HCT116 (cell line): ENCODE measurements at regions not wholly inside any gene's neighbourhood (a gene's known extent, or its start where the extent isn't known, plus 50 kb on each side); places are given as distances from the start of the nearest gene placed in this dataset.

Experiments
- ATAC-seq: fragments of 200-7000 bp; cut with Tn5 transposase; 2 replicates; pipeline ENCODE4 v1.9.1; 2020; ENCODE audit warnings: mild to moderate bottlenecking, moderate library complexity
- BruUV-seq: library from RNA; stranded (reverse); fragments of 400-500 nt; replicated peaks from 2 replicates; lab custom pipeline; 2021; lab: Mats Ljungman, UMichigan
- CTCF ChIA-PET: fragments of 300-600 bp; sonication (Branson Sonifier 250); formaldehyde crosslinking; loops from one replicate; lab custom pipeline; 2021; ENCODE audit warnings: antibody characterized with exemption; lab: Charles Lee
- POLR2A ChIA-PET: fragments of 300-600, 350-600 bp; sonication (Branson Sonifier 250); formaldehyde crosslinking; loops from one replicate; lab custom pipeline; 2021; ENCODE audit warnings: antibody characterized with exemption; lab: Charles Lee
- RAD21 ChIA-PET, 2 experiments: fragments of 300-600 bp; sonication (Branson Sonifier 250); formaldehyde crosslinking; loops; one replicate each; lab custom pipeline; 2023; ENCODE audit warnings: low total read pairs in 2 of 2; ENCODE audit not compliant: uncharacterized antibody in 2 of 2, unreplicated experiment in 2 of 2, low non-redundant PET in 1 of 2; lab: Charles Lee
- DNase-seq: peaks from one replicate; pipeline ENCODE4 v3.0.0-alpha.2; 2010; ENCODE audit warnings: low read depth, low spot score
- H2AFZ ChIP-seq: fragments of 200-600 bp; shearing (Covaris generic), sonication (generic); 2 replicates; pipeline ENCODE4 v1.6.1; 2017; ENCODE audit warnings: low read depth, mixed run types, mixed read lengths, antibody characterized with exemption, low read length; ENCODE audit not compliant: poor library complexity, severe bottlenecking
- H3K27ac ChIP-seq: 2 replicates; pipeline ENCODE4 v1.5.1; 2012; ENCODE audit warnings: low read depth, low read length
- H3K27me3 ChIP-seq: fragments of 200-600 bp; sonication (generic); 2 replicates; pipeline ENCODE4 v1.6.1; 2016; ENCODE audit warnings: mixed run types, low read length, mixed read lengths; ENCODE audit not compliant: insufficient read depth
- H3K36me3 ChIP-seq, 2 experiments: fragments of 200-500 bp in 1 of 2; fragments of 200-600 bp in 1 of 2; sonication (Bioruptor generic) in 1 of 2; sonication (generic) in 1 of 2; 2 replicates each; pipeline versions ENCODE4 v1.5.1 to v1.6.1; 2014 to 2016; ENCODE audit warnings: low read length in 2 of 2, inconsistent platforms in 1 of 2, mixed read lengths in 1 of 2, mixed run types in 1 of 2; ENCODE audit not compliant: insufficient read depth in 2 of 2, control insufficient read depth in 1 of 2
- H3K4me1 ChIP-seq, 2 experiments: fragments of 200-600 bp in 1 of 2; sonication (generic) in 1 of 2; 2 replicates each; pipeline versions ENCODE4 v1.5.1 to v1.6.1; 2012 to 2017; ENCODE audit warnings: low read length in 2 of 2, inconsistent platforms in 1 of 2, mild to moderate bottlenecking in 1 of 2, mixed read lengths in 1 of 2, mixed run types in 1 of 2, moderate library complexity in 1 of 2; ENCODE audit not compliant: insufficient read depth in 2 of 2, control insufficient read depth in 1 of 2
- H3K4me2 ChIP-seq: fragments of 200-600 bp; sonication (generic); 2 replicates; pipeline ENCODE4 v1.6.1; 2017; ENCODE audit warnings: mixed run types, low read length, mixed read lengths
- H3K4me3 ChIP-seq, 2 experiments: fragments of 200-600 bp in 1 of 2; sonication (generic) in 1 of 2; replicated peaks in 1 of 2; 2 replicates each; pipeline ENCODE4 v1.5.1; 2011 to 2016; ENCODE audit warnings: low read length in 2 of 2, control low read depth in 1 of 2, low read depth in 1 of 2, mild to moderate bottlenecking in 1 of 2, mixed read lengths in 1 of 2, mixed run types in 1 of 2
- H3K79me2 ChIP-seq: fragments of 200-600 bp; sonication (generic); 2 replicates; pipeline ENCODE4 v1.6.1; 2017; ENCODE audit warnings: mild to moderate bottlenecking, mixed run types, low read length, moderate library complexity, mixed read lengths; ENCODE audit not compliant: insufficient read depth
- H3K9ac ChIP-seq: fragments of 200-600 bp; sonication (generic); 2 replicates; pipeline ENCODE4 v1.6.1; 2016; ENCODE audit warnings: low read length, mixed read lengths
- H3K9me2 ChIP-seq: fragments of 200-600 bp; sonication (generic), shearing (Covaris generic); 2 replicates; pipeline ENCODE4 v1.6.1; 2017; ENCODE audit warnings: mixed run types, mild to moderate bottlenecking, moderate library complexity; ENCODE audit not compliant: insufficient read depth
- H3K9me3 ChIP-seq, 2 experiments: fragments of 200-500 bp in 1 of 2; fragments of 200-600 bp in 1 of 2; sonication (Bioruptor generic) in 1 of 2; sonication (generic) in 1 of 2; 2 replicates each; pipeline ENCODE4 v1.6.1; 2014 to 2017; ENCODE audit warnings: low read length in 2 of 2, mixed read lengths in 2 of 2, inconsistent platforms in 1 of 2, low read depth in 1 of 2, mild to moderate bottlenecking in 1 of 2, mixed run types in 1 of 2, moderate library complexity in 1 of 2; ENCODE audit not compliant: control insufficient read depth in 1 of 2, insufficient read depth in 1 of 2
- H4K20me1 ChIP-seq: fragments of 200-600 bp; sonication (generic), shearing (Covaris generic); 2 replicates; pipeline ENCODE4 v1.6.1; 2017; ENCODE audit warnings: mixed run types, mild to moderate bottlenecking, moderate library complexity; ENCODE audit not compliant: insufficient read depth
- CEBPB ChIP-seq: IDR thresholded peaks from 2 replicates; pipeline ENCODE4 v1.6.1; 2012; ENCODE audit warnings: low read depth
- CTCF ChIP-seq, 3 experiments: fragments of 200-600 bp in 1 of 3; sonication (generic) in 1 of 3; IDR thresholded peaks in 2 of 3; conservative IDR thresholded peaks in 1 of 3; 2 replicates each; pipeline ENCODE4 v1.5.1; 2012 to 2017; ENCODE audit warnings: low read depth in 2 of 3, low read length in 2 of 3, antibody characterized with exemption in 1 of 3, borderline replicate concordance in 1 of 3, control low read depth in 1 of 3, mild to moderate bottlenecking in 1 of 3, mixed read lengths in 1 of 3, mixed run types in 1 of 3, moderate library complexity in 1 of 3; ENCODE audit not compliant: insufficient read depth in 1 of 3
- FOSL1 ChIP-seq: IDR thresholded peaks from 2 replicates; pipeline ENCODE4 v1.6.1; 2012; ENCODE audit warnings: low read depth
- POLR2A ChIP-seq: IDR thresholded peaks from 2 replicates; pipeline ENCODE4 v1.7.0; 2011; ENCODE audit warnings: borderline replicate concordance; ENCODE audit not compliant: insufficient read depth, insufficient read length; ENCODE audit errors: extremely low read depth
- REST ChIP-seq: IDR thresholded peaks from 2 replicates; pipeline ENCODE4 v1.6.1; 2012; ENCODE audit warnings: low read depth
- SP1 ChIP-seq: IDR thresholded peaks from 2 replicates; pipeline ENCODE4 v1.6.1; 2012; ENCODE audit warnings: low read depth
- YY1 ChIP-seq: IDR thresholded peaks from 2 replicates; pipeline ENCODE4 v1.6.1; 2011; ENCODE audit warnings: low read length, low read depth, moderate library complexity, mild to moderate bottlenecking; ENCODE audit not compliant: insufficient replicate concordance; ENCODE audit errors: extremely low read depth
- ZBTB33 ChIP-seq: IDR thresholded peaks from 2 replicates; pipeline ENCODE4 v1.6.1; 2011; ENCODE audit warnings: mild to moderate bottlenecking, low read length, moderate library complexity; ENCODE audit not compliant: insufficient replicate concordance; ENCODE audit errors: extremely low read depth
- ZFX ChIP-seq: fragments of 450-650 bp; IDR thresholded peaks from 2 replicates; pipeline ENCODE4 v1.6.1; 2017
- ZNF274 ChIP-seq: fragments of 200-500 bp; sonication (Bioruptor generic); IDR thresholded peaks from 2 replicates; pipeline ENCODE4 v1.6.1; 2014; ENCODE audit warnings: mild to moderate bottlenecking, low read depth, low read length, inconsistent platforms
- intact Hi-C: fragments of 100-400 bp; cut with micrococcal nuclease; formaldehyde crosslinking; loops from 2 replicates; pipeline ENCODE4 v1.10.0; 2022

DNA sequence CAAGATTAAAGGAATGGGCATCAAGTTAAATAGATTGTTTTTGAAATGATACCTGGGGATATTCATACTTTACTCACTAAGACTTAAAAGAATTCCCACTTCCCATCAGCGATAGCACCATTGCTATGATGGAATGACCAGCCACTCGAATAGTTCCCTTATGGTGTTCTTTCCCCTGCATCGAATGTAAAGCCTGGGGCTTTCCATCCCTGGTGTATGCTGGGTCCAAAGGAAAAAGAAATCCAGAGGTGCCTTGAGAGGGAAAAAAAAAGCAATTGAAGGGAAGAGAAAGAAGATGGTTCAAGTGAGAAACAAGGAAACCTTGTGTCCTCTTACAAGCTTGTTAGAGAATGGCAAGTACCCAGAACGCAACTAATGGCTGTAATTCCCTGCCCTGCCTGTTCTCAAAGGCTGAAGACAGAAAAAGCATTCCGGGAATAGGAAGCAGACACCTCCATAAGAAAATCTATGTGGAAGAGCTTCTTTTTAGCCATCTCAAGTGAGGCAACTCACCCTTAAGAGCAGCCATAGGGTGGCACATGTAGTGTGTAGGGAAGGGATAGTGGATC is 351.1 kb upstream of the DAB2 start:
- Histone ChIP-seq H3K4me3 (no peak overlapping the region), H3K79me2 (no peaks in the 10 kb centered on the region), H3K27me3 (no peaks in the 10 kb centered on the region), H3K36me3 (no peaks in the 10 kb centered on the region), H3K9me3 (no peaks in the 10 kb centered on the region), H3K9ac (no peak overlapping the region), H3K9me2 (no peaks in the 10 kb centered on the region), H2AFZ (no peak overlapping the region), H3K4me1 (peaks cover 0 to 5% of the 10 kb centered on the region in 2 experiments; a peak in 1 of 4 replicates), H4K20me1 (no peaks in the 10 kb centered on the region), H3K27ac (no peak overlapping the region), H3K4me2 (no peak overlapping the region)
- ChIA-PET CTCF (no interaction called here), RAD21 (no interaction called here), POLR2A (no interaction called here)
- no peak for DNase-seq
- no TSS peak for BruUV-seq
- TF ChIP-seq SP1 (no peak), FOSL1 (no peak), CTCF (IDR thresholded peaks at IDR 0.05 in 2 of 3, conservative IDR thresholded peaks at IDR 0.05 in 1 of 3; ENCODE audit: borderline replicate concordance in 1 of 3, insufficient read depth in 1 of 3, low read depth in 2 of 3, low read length in 2 of 3) (no peak), ZBTB33 (no peak), REST (no peak), ZNF274 (no peak), YY1 (no peak), ZFX (no peak), POLR2A (no peak), CEBPB (no peak)
- intact Hi-C loops, result no loop called here
- ATAC-seq, result no peak
